ENCODE measurements at regions not wholly inside any gene's neighbourhood (a gene's known extent, or its start where the extent isn't known, plus 50 kb on each side); places are given as distances from the start of the nearest gene placed in this dataset.

DNA sequence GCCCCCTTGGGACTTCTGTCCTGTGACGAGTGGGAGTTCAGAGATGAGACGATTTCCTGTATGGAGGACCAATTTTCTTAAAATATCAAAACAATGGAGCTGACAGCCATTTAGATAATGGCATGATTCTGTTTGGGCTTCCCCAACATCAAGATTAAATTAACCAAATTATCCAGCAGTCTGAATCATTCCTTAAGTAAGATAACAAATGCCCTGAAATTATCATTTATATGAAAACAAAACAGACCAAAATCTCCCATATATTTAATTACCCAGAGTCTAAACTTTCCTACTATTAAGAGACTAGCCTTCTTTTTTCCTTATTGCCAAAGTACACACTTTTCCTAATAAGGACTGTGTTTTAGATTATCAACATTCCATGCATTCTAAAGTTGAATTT is 550.1 kb upstream of the PSMD7 start:
- H3K9ac ChIP-seq (replicated peaks in 1 of 4; ENCODE audit: extremely low read depth in 1 of 4, low read depth in 3 of 4, low read length in 3 of 4) = no peak overlapping the region
- no peak overlapping the region for H2AFZ ChIP-seq (ENCODE audit: low read length)
- no peaks in the 10 kb centered on the region for H3K4me1 ChIP-seq (replicated peaks in 1 of 4; ENCODE audit: control insufficient read depth in 3 of 4, insufficient read depth in 4 of 4, low read length in 3 of 4)
- no peak for TF ChIP-seq KDM5A (IDR thresholded peaks at IDR 0.05; ENCODE audit: low read length)
- TF ChIP-seq POLR2AphosphoS5 (IDR thresholded peaks at IDR 0.05; ENCODE audit: low read depth, low read length) = no peak
- no peak for TF ChIP-seq POLR2A (IDR thresholded peaks at IDR 0.05; ENCODE audit: control extremely low read depth in 1 of 2, low read depth in 2 of 2, low read length in 2 of 2)
- TF ChIP-seq, protein P1, sequence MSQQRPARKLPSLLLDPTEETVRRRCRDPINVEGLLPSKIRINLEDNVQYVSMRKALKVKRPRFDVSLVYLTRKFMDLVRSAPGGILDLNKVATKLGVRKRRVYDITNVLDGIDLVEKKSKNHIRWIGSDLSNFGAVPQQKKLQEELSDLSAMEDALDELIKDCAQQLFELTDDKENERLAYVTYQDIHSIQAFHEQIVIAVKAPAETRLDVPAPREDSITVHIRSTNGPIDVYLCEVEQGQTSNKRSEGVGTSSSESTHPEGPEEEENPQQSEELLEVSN (IDR thresholded peaks at IDR 0.05) = no peak
- TF ChIP-seq BRCA1 (IDR thresholded peaks at IDR 0.05; ENCODE audit: low read depth, low read length) = no peak
- TF ChIP-seq CEBPB (IDR thresholded peaks at IDR 0.05; ENCODE audit: low read depth, low read length) = no peak
- no peak for TF ChIP-seq CBX8 (IDR thresholded peaks at IDR 0.05; ENCODE audit: borderline replicate concordance, low read depth, low read length)
- TF ChIP-seq CREB1 (IDR thresholded peaks at IDR 0.05) = no peak
- TF ChIP-seq EZH2 (IDR thresholded peaks at IDR 0.05; ENCODE audit: low read depth, low read length, severe bottlenecking) = no peak
- TF ChIP-seq ASH2L (IDR thresholded peaks at IDR 0.05; ENCODE audit: low read length) = no peak
- no peak for TF ChIP-seq YY1 (IDR thresholded peaks at IDR 0.05; ENCODE audit: low read depth, low read length)
- no peak overlapping the region for H2AK5ac ChIP-seq (ENCODE audit: low read depth, low read length)
- no peaks in the 10 kb centered on the region for H3K23me2 ChIP-seq (ENCODE audit: low read depth, low read length)
- H3K36me3 ChIP-seq (ENCODE audit: control insufficient read depth in 2 of 4, insufficient read depth in 4 of 4, low read length in 3 of 4) = no peaks in the 10 kb centered on the region
- no peak for FAIRE-seq
- no peak overlapping the region for H2BK20ac ChIP-seq (ENCODE audit: low read length)
- H3K79me1 ChIP-seq (ENCODE audit: low read depth, low read length) = no peaks in the 10 kb centered on the region
- H2BK15ac ChIP-seq (ENCODE audit: low read length) = no peak overlapping the region
- WGBS, 2 experiments (ENCODE audit: extremely low coverage in 1 of 2, insufficient coverage in 1 of 2, insufficient read length in 1 of 2, insufficient replicate concordance in 2 of 2, low coverage in 1 of 2, low lambda C conversion rate in 2 of 2, missing lambda C conversion rate in 1 of 2) = 77% methylated on average over 2 of the region's 2 CpGs; no CpG with 5 or more reads in 1 of the 2 experiments
- H3K4ac ChIP-seq (replicated peaks; ENCODE audit: insufficient read length, low read depth, low read length) = no peak overlapping the region
- ChIA-PET POLR2A (ENCODE audit: partially characterized antibody) (no interaction called here), CTCF (ENCODE audit: partially characterized antibody) (interaction anchor here (1.0 kb wide), 1 partner anchor 100 kb away, joined by 3 read pairs; no protein-coding TSS in a partner anchor)
- no peak overlapping the region for H4K5ac ChIP-seq (ENCODE audit: insufficient read length, low read depth, low read length)
- H3K56ac ChIP-seq (replicated peaks; ENCODE audit: insufficient read length, low read depth, low read length) = no peak overlapping the region
- no peak for DNase-seq (ENCODE audit: low read depth in 1 of 2, low spot score in 2 of 2)
- H2BK5ac ChIP-seq (ENCODE audit: low read depth, low read length) = no peak overlapping the region
- H4K20me1 ChIP-seq (replicated peaks in 1 of 2; ENCODE audit: control insufficient read depth in 1 of 2, insufficient read depth in 2 of 2, low read length in 2 of 2) = no peaks in the 10 kb centered on the region
- H4K8ac ChIP-seq (ENCODE audit: extremely low read depth, insufficient read depth, low read length) = no peak overlapping the region
- no peak overlapping the region for H3K18ac ChIP-seq (ENCODE audit: extremely low read depth, low read length)
- no peaks in the 10 kb centered on the region for H3K79me2 ChIP-seq (ENCODE audit: control insufficient read depth in 1 of 2, insufficient read depth in 2 of 2, low read length in 2 of 2)
- no peaks in the 10 kb centered on the region for H3K27me3 ChIP-seq (replicated peaks in 1 of 4; ENCODE audit: control insufficient read depth in 3 of 4, extremely low read depth in 1 of 4, insufficient read depth in 3 of 4, low read length in 3 of 4)
- H3K9me3 ChIP-seq (ENCODE audit: insufficient read depth in 2 of 2, low read depth in 1 of 2, low read length in 1 of 2) = peaks cover 0 to 2% of the 10 kb centered on the region in 2 experiments; a peak in 1 of 4 replicates
- no peak overlapping the region for H2BK12ac ChIP-seq (ENCODE audit: low read depth, low read length)
- no peak overlapping the region for H4K91ac ChIP-seq (replicated peaks; ENCODE audit: insufficient read length, low read length)
- H3K14ac ChIP-seq (ENCODE audit: insufficient read length) = no peak overlapping the region
- H3K4me3 ChIP-seq (ENCODE audit: extremely low read depth in 1 of 4, insufficient read depth in 2 of 4, low read depth in 3 of 4, low read length in 4 of 4) = no peak overlapping the region
- no peak overlapping the region for H3K27ac ChIP-seq (ENCODE audit: low read depth, low read length)
- no peak overlapping the region for H2BK120ac ChIP-seq (replicated peaks; ENCODE audit: low read depth, low read length)
- no peak overlapping the region for H3K4me2 ChIP-seq (ENCODE audit: insufficient read depth in 1 of 2, low read depth in 2 of 2, low read length in 2 of 2)
- no peak overlapping the region for H3K23ac ChIP-seq (ENCODE audit: insufficient read length)

Data from H1 (cell line).